ENCODE measurements at regions not wholly inside any gene's neighbourhood (a gene's known extent, or its start where the extent isn't known, plus 50 kb on each side); places are given as distances from the start of the nearest gene placed in this dataset.

- Histone ChIP-seq H3K9me3 (ENCODE audit: insufficient read depth, low read length) (no peaks in the 10 kb centered on the region), H3K9ac (ENCODE audit: insufficient read length, low read depth) (no peak overlapping the region), H3K36me3 (ENCODE audit: insufficient read depth, insufficient read length, low read length) (no peaks in the 10 kb centered on the region), H3K4me3 (ENCODE audit: insufficient read length, low read depth) (no peak overlapping the region), H3K4me1 (ENCODE audit: insufficient read depth, insufficient read length) (no peaks in the 10 kb centered on the region), H3K27me3 (ENCODE audit: insufficient read depth, insufficient read length) (no peaks in the 10 kb centered on the region)
- TF ChIP-seq SUZ12 (IDR thresholded peaks at IDR 0.05; ENCODE audit: extremely low read depth, insufficient read depth, insufficient read length) = no peak
- TF ChIP-seq ZNF274 (IDR thresholded peaks at IDR 0.05; ENCODE audit: low read depth, low read length) = no peak
- DNase-seq (ENCODE audit: low read depth, low spot score) = no peak
These were observed 176.6 kb downstream of the JCAD start for GRCh38 chr10:29882766-29883165.

DNA sequence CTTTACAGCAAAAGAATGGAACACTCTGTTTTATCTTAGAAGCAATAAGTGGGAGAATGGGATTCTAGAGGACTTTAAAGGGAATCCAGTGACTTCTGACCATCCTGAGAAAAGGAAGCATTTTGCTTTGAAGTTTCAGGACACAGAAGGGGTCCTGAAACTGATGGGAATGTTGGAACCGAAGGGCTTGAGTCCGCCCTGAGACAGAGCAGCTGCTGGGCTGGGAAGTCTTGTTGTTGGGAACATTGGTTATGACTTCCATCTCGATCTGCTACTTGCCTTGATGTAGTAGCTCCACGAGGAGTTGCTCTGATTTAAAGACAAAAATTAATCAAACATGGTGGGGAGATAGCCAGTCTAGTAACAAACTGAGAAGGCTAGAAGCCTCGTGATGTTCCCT lies 177.6 kb downstream of the JCAD start:
- Histone ChIP-seq H3K27me3 (ENCODE audit: insufficient read depth, insufficient read length) (no peaks in the 10 kb centered on the region), H3K36me3 (ENCODE audit: insufficient read depth, insufficient read length, low read length) (no peaks in the 10 kb centered on the region), H3K9ac (ENCODE audit: insufficient read length, low read depth) (no peak overlapping the region), H3K4me1 (ENCODE audit: insufficient read depth, insufficient read length) (no peaks in the 10 kb centered on the region), H3K4me3 (ENCODE audit: insufficient read length, low read depth) (no peak overlapping the region), H3K9me3 (ENCODE audit: insufficient read depth, low read length) (no peaks in the 10 kb centered on the region)
- TF ChIP-seq YY1 (IDR thresholded peaks at IDR 0.05; ENCODE audit: insufficient read depth, insufficient read length) = no peak
- TF ChIP-seq ZNF274 (IDR thresholded peaks at IDR 0.05; ENCODE audit: low read depth, low read length) = no peak
- TF ChIP-seq SUZ12 (IDR thresholded peaks at IDR 0.05; ENCODE audit: extremely low read depth, insufficient read depth, insufficient read length) = no peak
- no peak for DNase-seq (ENCODE audit: low read depth, low spot score)

DNA sequence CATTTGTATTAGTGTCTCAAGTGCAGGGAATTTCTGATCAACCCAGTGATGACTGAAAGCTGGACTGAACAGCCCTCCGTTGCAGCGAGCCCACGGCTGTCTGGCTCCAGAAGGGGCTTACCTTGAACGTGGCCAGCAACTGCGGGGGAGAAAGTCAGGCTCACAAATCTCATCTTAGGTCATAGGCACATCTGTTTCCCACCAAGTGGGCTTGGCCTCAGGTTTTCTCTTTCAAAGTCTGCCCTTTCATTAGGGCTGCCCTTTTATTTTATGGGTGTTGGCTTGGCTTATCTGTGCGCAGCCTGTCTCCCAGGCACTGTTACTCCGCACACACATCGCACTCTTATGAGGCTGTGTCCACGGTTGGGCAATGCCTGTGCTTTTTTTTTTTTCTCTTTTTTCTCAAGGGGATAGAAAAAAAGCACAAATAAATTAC lies 178.0 kb downstream of the JCAD start:
- H3K27me3 ChIP-seq (ENCODE audit: insufficient read depth, insufficient read length) = no peaks in the 10 kb centered on the region
- no peak for DNase-seq (ENCODE audit: low read depth, low spot score)
- no peaks in the 10 kb centered on the region for H3K4me1 ChIP-seq (ENCODE audit: insufficient read depth, insufficient read length)
- H3K9me3 ChIP-seq (ENCODE audit: insufficient read depth, low read length) = no peaks in the 10 kb centered on the region
- H3K4me3 ChIP-seq (ENCODE audit: insufficient read length, low read depth) = no peak overlapping the region
- no peak for TF ChIP-seq ZNF274 (IDR thresholded peaks at IDR 0.05; ENCODE audit: low read depth, low read length)
- no peak for TF ChIP-seq YY1 (IDR thresholded peaks at IDR 0.05; ENCODE audit: insufficient read depth, insufficient read length)
- TF ChIP-seq SUZ12 (IDR thresholded peaks at IDR 0.05; ENCODE audit: extremely low read depth, insufficient read depth, insufficient read length) = no peak
- H3K36me3 ChIP-seq (ENCODE audit: insufficient read depth, insufficient read length, low read length) = no peaks in the 10 kb centered on the region
- H3K9ac ChIP-seq (ENCODE audit: insufficient read length, low read depth) = no peak overlapping the region

- TF ChIP-seq YY1 (IDR thresholded peaks at IDR 0.05; ENCODE audit: insufficient read depth, insufficient read length) (no peak), ZNF274 (IDR thresholded peaks at IDR 0.05; ENCODE audit: low read depth, low read length) (no peak), SUZ12 (IDR thresholded peaks at IDR 0.05; ENCODE audit: extremely low read depth, insufficient read depth, insufficient read length) (no peak)
- no peaks in the 10 kb centered on the region for H3K27me3 ChIP-seq (ENCODE audit: insufficient read depth, insufficient read length)
- no peak for DNase-seq (ENCODE audit: low read depth, low spot score)
These were observed 178.5 kb downstream of the JCAD start for GRCh38 chr10:29880856-29881255.

GRCh38 chr10:29879862-29880261 lies 179.5 kb downstream of the JCAD start:
- no peak overlapping the region for H3K4me3 ChIP-seq (ENCODE audit: insufficient read length, low read depth)
- no peaks in the 10 kb centered on the region for H3K27me3 ChIP-seq (ENCODE audit: insufficient read depth, insufficient read length)
- no peaks in the 10 kb centered on the region for H3K9me3 ChIP-seq (ENCODE audit: insufficient read depth, low read length)
- TF ChIP-seq ZNF274 (IDR thresholded peaks at IDR 0.05; ENCODE audit: low read depth, low read length) = no peak
- H3K36me3 ChIP-seq (ENCODE audit: insufficient read depth, insufficient read length, low read length) = no peaks in the 10 kb centered on the region
- no peak overlapping the region for H3K9ac ChIP-seq (ENCODE audit: insufficient read length, low read depth)
- no peaks in the 10 kb centered on the region for H3K4me1 ChIP-seq (ENCODE audit: insufficient read depth, insufficient read length)
- no peak for DNase-seq (ENCODE audit: low read depth, low spot score)

More at GRCh38 chr10:29880856-29881255, 178.5 kb downstream of the JCAD start:
- Histone ChIP-seq H3K9me3 (ENCODE audit: insufficient read depth, low read length) (no peaks in the 10 kb centered on the region), H3K4me3 (ENCODE audit: insufficient read length, low read depth) (no peak overlapping the region), H3K9ac (ENCODE audit: insufficient read length, low read depth) (no peak overlapping the region), H3K36me3 (ENCODE audit: insufficient read depth, insufficient read length, low read length) (no peaks in the 10 kb centered on the region), H3K4me1 (ENCODE audit: insufficient read depth, insufficient read length) (no peaks in the 10 kb centered on the region)

DNA sequence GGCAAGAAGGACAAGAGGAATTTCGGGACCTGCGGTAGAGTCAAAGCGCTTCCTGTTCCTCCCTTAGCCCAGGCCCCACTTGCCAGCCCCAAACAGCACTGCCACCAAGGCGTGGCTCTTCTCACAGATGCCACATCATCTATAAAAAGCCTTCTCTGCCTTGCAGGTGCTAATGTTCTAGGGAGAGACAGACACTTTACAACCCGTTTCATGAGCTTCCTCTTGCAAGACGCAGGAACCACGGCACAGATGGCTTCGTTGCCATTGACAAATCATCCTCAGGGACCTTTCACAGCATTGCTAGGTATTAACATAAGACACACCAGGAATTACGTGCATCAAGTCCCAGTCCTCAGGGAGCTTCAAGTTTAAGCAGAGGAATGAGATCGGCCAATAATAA lies 180.9 kb downstream of the JCAD start:
- TF ChIP-seq ZNF274 (IDR thresholded peaks at IDR 0.05; ENCODE audit: low read depth, low read length) (no peak), SUZ12 (IDR thresholded peaks at IDR 0.05; ENCODE audit: extremely low read depth, insufficient read depth, insufficient read length) (no peak), YY1 (IDR thresholded peaks at IDR 0.05; ENCODE audit: insufficient read depth, insufficient read length) (no peak)
- Histone ChIP-seq H3K4me3 (ENCODE audit: insufficient read length, low read depth) (no peak overlapping the region), H3K27me3 (ENCODE audit: insufficient read depth, insufficient read length) (no peaks in the 10 kb centered on the region), H3K9me3 (ENCODE audit: insufficient read depth, low read length) (no peaks in the 10 kb centered on the region), H3K4me1 (ENCODE audit: insufficient read depth, insufficient read length) (no peaks in the 10 kb centered on the region), H3K9ac (ENCODE audit: insufficient read length, low read depth) (no peak overlapping the region), H3K36me3 (ENCODE audit: insufficient read depth, insufficient read length, low read length) (no peaks in the 10 kb centered on the region)
- no peak for DNase-seq (ENCODE audit: low read depth, low spot score)

GRCh38 chr10:29877793-29878491 lies 181.4 kb downstream of the JCAD start:
- H3K36me3 ChIP-seq (ENCODE audit: insufficient read depth, insufficient read length, low read length) = no peaks in the 10 kb centered on the region
- no peak overlapping the region for H3K9ac ChIP-seq (ENCODE audit: insufficient read length, low read depth)
- H3K9me3 ChIP-seq (ENCODE audit: insufficient read depth, low read length) = no peaks in the 10 kb centered on the region
- H3K4me1 ChIP-seq (ENCODE audit: insufficient read depth, insufficient read length) = no peaks in the 10 kb centered on the region
- no peak for DNase-seq (ENCODE audit: low read depth, low spot score)
- H3K4me3 ChIP-seq (ENCODE audit: insufficient read length, low read depth) = no peak overlapping the region
- no peaks in the 10 kb centered on the region for H3K27me3 ChIP-seq (ENCODE audit: insufficient read depth, insufficient read length)
- TF ChIP-seq ZNF274 (IDR thresholded peaks at IDR 0.05; ENCODE audit: low read depth, low read length) (no peak), SUZ12 (IDR thresholded peaks at IDR 0.05; ENCODE audit: extremely low read depth, insufficient read depth, insufficient read length) (no peak), YY1 (IDR thresholded peaks at IDR 0.05; ENCODE audit: insufficient read depth, insufficient read length) (no peak)
